ENCODE measurements at regions not wholly inside any gene's neighbourhood (a gene's known extent, or its start where the extent isn't known, plus 50 kb on each side); places are given as distances from the start of the nearest gene placed in this dataset.

- TF ChIP-seq CTCF (IDR thresholded peaks at IDR 0.05; ENCODE audit: low read depth, low read length, missing input control) (no peak), TAF1 (conservative IDR thresholded peaks at IDR 0.05) (no peak)
Observed at GRCh38 chr6:91173651-91174050, 586.8 kb upstream of the MAP3K7 start.

Measured in liver (tissue), 3 donors.